H9 (cell line): ENCODE measurements at regions not wholly inside any gene's neighbourhood (a gene's known extent, or its start where the extent isn't known, plus 50 kb on each side); places are given as distances from the start of the nearest gene placed in this dataset.

Experiments used
- DNase-seq: peaks from one replicate; pipeline ENCODE4 v3.0.0-alpha.2; 2017
- H2AFZ ChIP-seq: one replicate; pipeline ENCODE4 v1.6.1; 2013; ENCODE audit warnings: mild to moderate bottlenecking, low read length, control low read depth, moderate library complexity
- H2AK5ac ChIP-seq: 2 replicates; pipeline ENCODE4 v1.6.1; 2013; ENCODE audit warnings: low read length, control low read depth, mixed read lengths; ENCODE audit not compliant: insufficient read length
- H2BK120ac ChIP-seq: one replicate; pipeline ENCODE4 v1.6.1; 2013; ENCODE audit warnings: low read depth, mild to moderate bottlenecking, low read length, control low read depth, inconsistent platforms; ENCODE audit not compliant: poor library complexity, severe bottlenecking
- H2BK12ac ChIP-seq: 2 replicates; pipeline ENCODE4 v1.6.1; 2013; ENCODE audit warnings: low read length, control low read depth, mixed read lengths, low read depth; ENCODE audit not compliant: insufficient read length
- H2BK15ac ChIP-seq: 2 replicates; pipeline ENCODE4 v1.6.1; 2013; ENCODE audit warnings: low read depth, low read length, control low read depth
- H2BK20ac ChIP-seq: one replicate; pipeline ENCODE4 v1.6.1; 2013; ENCODE audit warnings: low read depth, mild to moderate bottlenecking, low read length, control low read depth, inconsistent platforms; ENCODE audit not compliant: poor library complexity, severe bottlenecking
- H2BK5ac ChIP-seq: 2 replicates; pipeline ENCODE4 v1.6.1; 2013; ENCODE audit warnings: low read length, control low read depth, mixed read lengths; ENCODE audit not compliant: insufficient read length
- H3K14ac ChIP-seq: 2 replicates; pipeline ENCODE4 v1.6.1; 2013; ENCODE audit warnings: low read length, control low read depth; ENCODE audit not compliant: insufficient read depth
- H3K18ac ChIP-seq: 2 replicates; pipeline ENCODE4 v1.6.1; 2013; ENCODE audit warnings: low read depth, mild to moderate bottlenecking, mixed read lengths, low read length, control low read depth; ENCODE audit not compliant: insufficient read length
- H3K23ac ChIP-seq: 2 replicates; pipeline ENCODE4 v1.6.1; 2013; ENCODE audit warnings: low read length, control low read depth, mixed read lengths, low read depth; ENCODE audit not compliant: insufficient read length
- H3K23me2 ChIP-seq: 2 replicates; pipeline ENCODE4 v1.6.1; 2013; ENCODE audit warnings: low read depth, mild to moderate bottlenecking, mixed read lengths, low read length, control low read depth; ENCODE audit not compliant: insufficient read length, poor library complexity, severe bottlenecking
- H3K27ac ChIP-seq: 2 replicates; pipeline ENCODE4 v1.5.1; 2013; ENCODE audit warnings: low read length, control low read depth, mixed read lengths, low read depth; ENCODE audit not compliant: insufficient read length
- H3K27me3 ChIP-seq: 2 replicates; pipeline ENCODE4 v1.6.1; 2013; ENCODE audit warnings: low read length, control low read depth, inconsistent platforms; ENCODE audit not compliant: insufficient read depth
- H3K4ac ChIP-seq: 2 replicates; pipeline ENCODE4 v1.6.1; 2013; ENCODE audit warnings: low read depth, mild to moderate bottlenecking, control low read depth, inconsistent platforms, low read length, moderate library complexity
- H3K4me1 ChIP-seq: 2 replicates; pipeline ENCODE4 v1.6.1; 2013; ENCODE audit warnings: low read length, control low read depth, inconsistent platforms; ENCODE audit not compliant: insufficient read depth
- H3K4me2 ChIP-seq: 2 replicates; pipeline ENCODE4 v1.6.1; 2013; ENCODE audit warnings: low read length, control low read depth, mixed read lengths; ENCODE audit not compliant: insufficient read length, insufficient read depth
- H3K56ac ChIP-seq: 2 replicates; pipeline ENCODE4 v1.6.1; 2013; ENCODE audit warnings: low read depth, mild to moderate bottlenecking, mixed read lengths, low read length, control low read depth; ENCODE audit not compliant: insufficient read length
- H3K79me1 ChIP-seq: 2 replicates; pipeline ENCODE4 v1.6.1; 2013; ENCODE audit warnings: low read depth, mild to moderate bottlenecking, moderate library complexity, low read length, control low read depth, inconsistent platforms; ENCODE audit not compliant: insufficient read depth, poor library complexity, severe bottlenecking
- H3K79me2 ChIP-seq: 2 replicates; pipeline ENCODE4 v1.6.1; 2013; ENCODE audit warnings: low read length, control low read depth, inconsistent platforms; ENCODE audit not compliant: insufficient read depth
- H3K9ac ChIP-seq: 2 replicates; pipeline ENCODE4 v1.6.1; 2013; ENCODE audit warnings: low read length, control low read depth, mixed read lengths; ENCODE audit not compliant: insufficient read length; ENCODE audit errors: extremely low read depth
- H3K9me3 ChIP-seq: one replicate; pipeline ENCODE4 v1.6.1; 2013; ENCODE audit warnings: low read depth, low read length, inconsistent platforms; ENCODE audit not compliant: control insufficient read depth
- H3T11ph ChIP-seq: one replicate; pipeline ENCODE4 v1.6.1; 2013; ENCODE audit warnings: mild to moderate bottlenecking, low read length, control low read depth, inconsistent platforms
- H4K20me1 ChIP-seq: one replicate; pipeline ENCODE4 v1.6.1; 2013; ENCODE audit not compliant: control insufficient read depth, insufficient read length, insufficient read depth
- H4K5ac ChIP-seq: 2 replicates; pipeline ENCODE4 v1.6.1; 2013; ENCODE audit warnings: low read depth, mild to moderate bottlenecking, mixed read lengths, low read length, control low read depth; ENCODE audit not compliant: insufficient read length
- H4K8ac ChIP-seq: replicated peaks from 2 replicates; pipeline ENCODE4 v1.6.1; 2013; ENCODE audit warnings: low read length, control low read depth, mixed read lengths, low read depth; ENCODE audit not compliant: insufficient read length
- H4K91ac ChIP-seq: 2 replicates; pipeline ENCODE4 v1.6.1; 2013; ENCODE audit warnings: low read depth, mild to moderate bottlenecking, moderate library complexity, mixed read lengths, low read length, control low read depth; ENCODE audit not compliant: insufficient read length
- H3K27ac Mint-ChIP-seq, 3 experiments: 2 replicates in 2 of 3; 3 replicates in 1 of 3; pipeline ENCODE4 v1.8.0; 2020 to 2021; ENCODE audit warnings: mixed read lengths in 3 of 3, mild to moderate bottlenecking in 1 of 3, moderate library complexity in 1 of 3
- H3K27me3 Mint-ChIP-seq: 2 replicates; pipeline ENCODE4 v1.8.0; 2021; ENCODE audit warnings: low read depth, mild to moderate bottlenecking, moderate library complexity, mixed read lengths
- H3K36me3 Mint-ChIP-seq, 3 experiments: 2 replicates in 2 of 3; 3 replicates in 1 of 3; pipeline ENCODE4 v1.8.0; 2020 to 2021; ENCODE audit warnings: low read depth in 3 of 3, mixed read lengths in 3 of 3; ENCODE audit not compliant: insufficient read depth in 1 of 3
- H3K4me1 Mint-ChIP-seq, 2 experiments: 2 replicates each; pipeline ENCODE4 v1.8.0; 2020; ENCODE audit warnings: mixed read lengths in 2 of 2
- H3K4me3 Mint-ChIP-seq, 2 experiments: 2 replicates in 1 of 2; 3 replicates in 1 of 2; pipeline ENCODE4 v1.8.0; 2020 to 2021; ENCODE audit warnings: mild to moderate bottlenecking in 2 of 2, mixed read lengths in 2 of 2, moderate library complexity in 1 of 2
- H3K9me3 Mint-ChIP-seq, 2 experiments: 2 replicates in 1 of 2; 3 replicates in 1 of 2; pipeline ENCODE4 v1.8.0; 2020; ENCODE audit warnings: mild to moderate bottlenecking in 2 of 2, mixed read lengths in 2 of 2, moderate library complexity in 1 of 2
- WGBS: extraction: QIAGEN DNeasy Blood & Tissue Kit; methylation state at CpG from one replicate; pipeline ENCODE4 v1.1.7; 2013; ENCODE audit warnings: missing lambda C conversion rate, low lambda C conversion rate, mixed read lengths; ENCODE audit not compliant: insufficient read length; ENCODE audit errors: extremely low coverage; 5-methylcytosine and 5-hydroxymethylcytosine counted together
- TF ChIP-seq, protein P1 (sequence below): fragments of 200-600 bp; sonication (generic); conservative IDR thresholded peaks from 3 replicates; pipeline ENCODE4 v1.8.0; 2021; ENCODE audit warnings: antibody characterized with exemption, mild to moderate bottlenecking

- Histone ChIP-seq H2AK5ac (no peak overlapping the region), H3K9me3 (no peaks in the 10 kb centered on the region), H3K4me1 (peaks cover 14% of the 10 kb centered on the region; the same call in 1 of the 2 replicates), H3K9ac (no peak overlapping the region), H3K4me2 (no peak overlapping the region), H3K56ac (no peak overlapping the region), H3K23ac (no peak overlapping the region), H4K8ac (no peak overlapping the region), H3K79me2 (no peaks in the 10 kb centered on the region), H2BK15ac (no peak overlapping the region), H2BK5ac (no peak overlapping the region), H2BK20ac (no peak overlapping the region), H3K23me2 (no peaks in the 10 kb centered on the region), H4K20me1 (no peaks in the 10 kb centered on the region), H2BK12ac (no peak overlapping the region), H2BK120ac (no peak overlapping the region), H3K14ac (no peak overlapping the region), H3K18ac (no peak overlapping the region), H3K4ac (no peak overlapping the region), H3T11ph (no peak overlapping the region), H2AFZ (no peak overlapping the region), H4K5ac (no peak overlapping the region), H3K27me3 (no peaks in the 10 kb centered on the region), H3K27ac (no peak overlapping the region), H4K91ac (no peak overlapping the region), H3K79me1 (no peaks in the 10 kb centered on the region)
- Mint-ChIP-seq H3K4me1 (peaks cover 38 to 48% of the 10 kb centered on the region in 2 experiments), H3K27me3 (no peaks in the 10 kb centered on the region), H3K36me3 (peaks cover 9 to 18% (median 14%) of the 10 kb centered on the region in 3 experiments), H3K27ac (no peak overlapping the region), H3K4me3 (no peak overlapping the region), H3K9me3 (peaks cover 14% of the 10 kb centered on the region in 2 experiments)
- TF ChIP-seq, protein P1, sequence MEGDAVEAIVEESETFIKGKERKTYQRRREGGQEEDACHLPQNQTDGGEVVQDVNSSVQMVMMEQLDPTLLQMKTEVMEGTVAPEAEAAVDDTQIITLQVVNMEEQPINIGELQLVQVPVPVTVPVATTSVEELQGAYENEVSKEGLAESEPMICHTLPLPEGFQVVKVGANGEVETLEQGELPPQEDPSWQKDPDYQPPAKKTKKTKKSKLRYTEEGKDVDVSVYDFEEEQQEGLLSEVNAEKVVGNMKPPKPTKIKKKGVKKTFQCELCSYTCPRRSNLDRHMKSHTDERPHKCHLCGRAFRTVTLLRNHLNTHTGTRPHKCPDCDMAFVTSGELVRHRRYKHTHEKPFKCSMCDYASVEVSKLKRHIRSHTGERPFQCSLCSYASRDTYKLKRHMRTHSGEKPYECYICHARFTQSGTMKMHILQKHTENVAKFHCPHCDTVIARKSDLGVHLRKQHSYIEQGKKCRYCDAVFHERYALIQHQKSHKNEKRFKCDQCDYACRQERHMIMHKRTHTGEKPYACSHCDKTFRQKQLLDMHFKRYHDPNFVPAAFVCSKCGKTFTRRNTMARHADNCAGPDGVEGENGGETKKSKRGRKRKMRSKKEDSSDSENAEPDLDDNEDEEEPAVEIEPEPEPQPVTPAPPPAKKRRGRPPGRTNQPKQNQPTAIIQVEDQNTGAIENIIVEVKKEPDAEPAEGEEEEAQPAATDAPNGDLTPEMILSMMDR = no peak
- WGBS = no CpG with 5 or more reads among the region's 1 CpG
- no peak for DNase-seq
These were observed 99.1 kb downstream of the NPY start for GRCh38 chr7:24383055-24383454.
